ENCODE measurements at regions not wholly inside any gene's neighbourhood (a gene's known extent, or its start where the extent isn't known, plus 50 kb on each side); places are given as distances from the start of the nearest gene placed in this dataset.

- H3K9me3 ChIP-seq (ENCODE audit: control insufficient read depth, insufficient read depth, low read length), result no peaks in the 10 kb centered on the region
- WGBS (ENCODE audit: insufficient coverage, insufficient read length), result no CpG with 5 or more reads among the region's 1 CpG
These were observed 2258.8 kb upstream of the WWC1 start for GRCh38 chr5:166032601-166033000.

GRCh38 chr5:166045961-166046360 is 2245.5 kb upstream of the WWC1 start:
- no peak overlapping the region for H3K27ac ChIP-seq (ENCODE audit: low read length)
- no CpG with 5 or more reads among the region's 2 CpGs for WGBS (ENCODE audit: insufficient coverage, insufficient read length)
- no peaks in the 10 kb centered on the region for H3K36me3 ChIP-seq (ENCODE audit: control insufficient read depth, insufficient read depth, low read length)
- no peak overlapping the region for H3K4me3 ChIP-seq (ENCODE audit: low read length)
- DNase-seq (ENCODE audit: low read depth, low spot score), result no peak
- no peaks in the 10 kb centered on the region for H3K4me1 ChIP-seq (ENCODE audit: control insufficient read depth, insufficient read depth, low read length)
- no peaks in the 10 kb centered on the region for H3K27me3 ChIP-seq (ENCODE audit: control insufficient read depth, insufficient read depth, low read length)
- no peaks in the 10 kb centered on the region for H3K9me3 ChIP-seq (ENCODE audit: control insufficient read depth, insufficient read depth, low read length)

More at GRCh38 chr5:166032601-166033000, 2258.8 kb upstream of the WWC1 start:
- DNase-seq (ENCODE audit: low read depth, low spot score), result no peak
- H3K4me3 ChIP-seq (ENCODE audit: low read length), result no peak overlapping the region
- no peaks in the 10 kb centered on the region for H3K27me3 ChIP-seq (ENCODE audit: control insufficient read depth, insufficient read depth, low read length)
- no peak overlapping the region for H3K27ac ChIP-seq (ENCODE audit: low read length)
- no peaks in the 10 kb centered on the region for H3K36me3 ChIP-seq (ENCODE audit: control insufficient read depth, insufficient read depth, low read length)
- H3K4me1 ChIP-seq (ENCODE audit: control insufficient read depth, insufficient read depth, low read length), result peaks cover 2% of the 10 kb centered on the region; the same call in 1 of the 2 replicates

GRCh38 chr5:166046956-166047355 is 2244.5 kb upstream of the WWC1 start:
- no peak overlapping the region for H3K4me3 ChIP-seq (ENCODE audit: low read length)
- WGBS (ENCODE audit: insufficient coverage, insufficient read length), result no CpG with 5 or more reads among the region's 1 CpG
- H3K27ac ChIP-seq (ENCODE audit: low read length), result no peak overlapping the region
- H3K27me3 ChIP-seq (ENCODE audit: control insufficient read depth, insufficient read depth, low read length), result no peaks in the 10 kb centered on the region
- DNase-seq (ENCODE audit: low read depth, low spot score), result no peak
- H3K36me3 ChIP-seq (ENCODE audit: control insufficient read depth, insufficient read depth, low read length), result no peaks in the 10 kb centered on the region
- no peaks in the 10 kb centered on the region for H3K9me3 ChIP-seq (ENCODE audit: control insufficient read depth, insufficient read depth, low read length)
- H3K4me1 ChIP-seq (ENCODE audit: control insufficient read depth, insufficient read depth, low read length), result no peaks in the 10 kb centered on the region

GRCh38 chr5:166050531-166050930 is 2240.9 kb upstream of the WWC1 start:
- no peak for DNase-seq (ENCODE audit: low read depth, low spot score)
- H3K4me1 ChIP-seq (ENCODE audit: control insufficient read depth, insufficient read depth, low read length), result no peaks in the 10 kb centered on the region

GRCh38 chr5:166058660-166059059 is 2232.8 kb upstream of the WWC1 start:
- WGBS (ENCODE audit: insufficient coverage, insufficient read length), result no CpG with 5 or more reads among the region's 5 CpGs
- Histone ChIP-seq H3K4me1 (ENCODE audit: control insufficient read depth, insufficient read depth, low read length) (no peaks in the 10 kb centered on the region), H3K36me3 (ENCODE audit: control insufficient read depth, insufficient read depth, low read length) (no peaks in the 10 kb centered on the region), H3K27ac (ENCODE audit: low read length) (no peak overlapping the region), H3K9me3 (ENCODE audit: control insufficient read depth, insufficient read depth, low read length) (no peaks in the 10 kb centered on the region), H3K4me3 (ENCODE audit: low read length) (no peak overlapping the region), H3K27me3 (ENCODE audit: control insufficient read depth, insufficient read depth, low read length) (no peaks in the 10 kb centered on the region)
- DNase-seq (ENCODE audit: low read depth, low spot score), result no peak

More at GRCh38 chr5:166050531-166050930, 2240.9 kb upstream of the WWC1 start:
- Histone ChIP-seq H3K9me3 (ENCODE audit: control insufficient read depth, insufficient read depth, low read length) (no peaks in the 10 kb centered on the region), H3K27ac (ENCODE audit: low read length) (no peak overlapping the region), H3K4me3 (ENCODE audit: low read length) (no peak overlapping the region), H3K36me3 (ENCODE audit: control insufficient read depth, insufficient read depth, low read length) (no peaks in the 10 kb centered on the region), H3K27me3 (ENCODE audit: control insufficient read depth, insufficient read depth, low read length) (no peaks in the 10 kb centered on the region)
- WGBS (ENCODE audit: insufficient coverage, insufficient read length), result no CpG with 5 or more reads among the region's 4 CpGs

GRCh38 chr5:166062094-166062493 is 2229.4 kb upstream of the WWC1 start:
- Histone ChIP-seq H3K9me3 (ENCODE audit: control insufficient read depth, insufficient read depth, low read length) (no peaks in the 10 kb centered on the region), H3K36me3 (ENCODE audit: control insufficient read depth, insufficient read depth, low read length) (no peaks in the 10 kb centered on the region), H3K27ac (ENCODE audit: low read length) (no peak overlapping the region), H3K4me3 (ENCODE audit: low read length) (no peak overlapping the region), H3K27me3 (ENCODE audit: control insufficient read depth, insufficient read depth, low read length) (no peaks in the 10 kb centered on the region), H3K4me1 (ENCODE audit: control insufficient read depth, insufficient read depth, low read length) (no peaks in the 10 kb centered on the region)
- no peak for DNase-seq (ENCODE audit: low read depth, low spot score)
- no CpG with 5 or more reads among the region's 1 CpG for WGBS (ENCODE audit: insufficient coverage, insufficient read length)

- Histone ChIP-seq H3K27me3 (ENCODE audit: control insufficient read depth, insufficient read depth, low read length) (no peaks in the 10 kb centered on the region), H3K36me3 (ENCODE audit: control insufficient read depth, insufficient read depth, low read length) (no peaks in the 10 kb centered on the region), H3K27ac (ENCODE audit: low read length) (no peak overlapping the region), H3K9me3 (ENCODE audit: control insufficient read depth, insufficient read depth, low read length) (no peaks in the 10 kb centered on the region), H3K4me3 (ENCODE audit: low read length) (no peak overlapping the region), H3K4me1 (ENCODE audit: control insufficient read depth, insufficient read depth, low read length) (no peaks in the 10 kb centered on the region)
- DNase-seq (ENCODE audit: low read depth, low spot score), result no peak
These were observed 2228.7 kb upstream of the WWC1 start for GRCh38 chr5:166062719-166063118.

GRCh38 chr5:166063261-166063660 is 2228.2 kb upstream of the WWC1 start:
- DNase-seq (ENCODE audit: low read depth, low spot score), result no peak
- no CpG with 5 or more reads among the region's 1 CpG for WGBS (ENCODE audit: insufficient coverage, insufficient read length)
- Histone ChIP-seq H3K27ac (ENCODE audit: low read length) (no peak overlapping the region), H3K36me3 (ENCODE audit: control insufficient read depth, insufficient read depth, low read length) (no peaks in the 10 kb centered on the region), H3K4me1 (ENCODE audit: control insufficient read depth, insufficient read depth, low read length) (no peaks in the 10 kb centered on the region), H3K4me3 (ENCODE audit: low read length) (no peak overlapping the region), H3K9me3 (ENCODE audit: control insufficient read depth, insufficient read depth, low read length) (no peaks in the 10 kb centered on the region), H3K27me3 (ENCODE audit: control insufficient read depth, insufficient read depth, low read length) (no peaks in the 10 kb centered on the region)

GRCh38 chr5:166068547-166069335 is 2222.7 kb upstream of the WWC1 start:
- no peaks in the 10 kb centered on the region for H3K9me3 ChIP-seq (ENCODE audit: control insufficient read depth, insufficient read depth, low read length)
- H3K27me3 ChIP-seq (ENCODE audit: control insufficient read depth, insufficient read depth, low read length), result no peaks in the 10 kb centered on the region
- no peaks in the 10 kb centered on the region for H3K4me1 ChIP-seq (ENCODE audit: control insufficient read depth, insufficient read depth, low read length)
- no peak overlapping the region for H3K27ac ChIP-seq (ENCODE audit: low read length)
- DNase-seq (ENCODE audit: low read depth, low spot score), result no peak
- no CpG with 5 or more reads among the region's 9 CpGs for WGBS (ENCODE audit: insufficient coverage, insufficient read length)
- H3K4me3 ChIP-seq (ENCODE audit: low read length), result no peak overlapping the region
- no peaks in the 10 kb centered on the region for H3K36me3 ChIP-seq (ENCODE audit: control insufficient read depth, insufficient read depth, low read length)

- WGBS (ENCODE audit: insufficient coverage, insufficient read length), result no CpG with 5 or more reads among the region's 6 CpGs
- H3K36me3 ChIP-seq (ENCODE audit: control insufficient read depth, insufficient read depth, low read length), result no peaks in the 10 kb centered on the region
- H3K4me3 ChIP-seq (ENCODE audit: low read length), result no peak overlapping the region; the same call in 1 of the 2 replicates
- H3K4me1 ChIP-seq (ENCODE audit: control insufficient read depth, insufficient read depth, low read length), result no peaks in the 10 kb centered on the region
- no peaks in the 10 kb centered on the region for H3K27me3 ChIP-seq (ENCODE audit: control insufficient read depth, insufficient read depth, low read length)
- no peaks in the 10 kb centered on the region for H3K9me3 ChIP-seq (ENCODE audit: control insufficient read depth, insufficient read depth, low read length)
- peak; percentile 73 for DNase-seq (ENCODE audit: low read depth, low spot score)
- H3K27ac ChIP-seq (ENCODE audit: low read length), result peak overlapping the region; percentile 31
These were observed 2217.4 kb upstream of the WWC1 start for GRCh38 chr5:166073901-166074581.
